ENCODE measurements at regions not wholly inside any gene's neighbourhood (a gene's known extent, or its start where the extent isn't known, plus 50 kb on each side); places are given as distances from the start of the nearest gene placed in this dataset.

GRCh38 chr12:94815450-94815849 is 165.1 kb upstream of the TMCC3 start:
- DNase-seq (ENCODE audit: low spot score) = no peak

- DNase-seq (ENCODE audit: low spot score) = no peak
These were observed 163.0 kb upstream of the TMCC3 start for GRCh38 chr12:94813314-94813713.

- no peak for DNase-seq (ENCODE audit: low spot score)
These were observed 162.0 kb upstream of the TMCC3 start for GRCh38 chr12:94812345-94812744.

GRCh38 chr12:94811611-94812010 is 161.3 kb upstream of the TMCC3 start:
- no peak for DNase-seq (ENCODE audit: low spot score)

- no peak for DNase-seq (ENCODE audit: low spot score)
These were observed 157.6 kb upstream of the TMCC3 start for GRCh38 chr12:94807951-94808350.

GRCh38 chr12:94806617-94807016 is 156.3 kb upstream of the TMCC3 start:
- no peak for DNase-seq (ENCODE audit: low spot score)

- DNase-seq (ENCODE audit: low spot score) = peak; percentile 92
These were observed 155.6 kb upstream of the TMCC3 start for GRCh38 chr12:94805749-94806529.

GRCh38 chr12:94803939-94804338 is 153.6 kb upstream of the TMCC3 start:
- no peak for DNase-seq (ENCODE audit: low spot score)

- no peak for DNase-seq (ENCODE audit: low spot score)
These were observed 152.4 kb upstream of the TMCC3 start for GRCh38 chr12:94802796-94803195.

- no peak for DNase-seq (ENCODE audit: low spot score)
These were observed 151.4 kb upstream of the TMCC3 start for GRCh38 chr12:94801745-94802144.

GRCh38 chr12:94799136-94799535 is 148.8 kb upstream of the TMCC3 start:
- DNase-seq (ENCODE audit: low spot score) = no peak

- no peak for DNase-seq (ENCODE audit: low spot score)
These were observed 147.8 kb upstream of the TMCC3 start for GRCh38 chr12:94798113-94798512.

- peak; percentile 69 for DNase-seq (ENCODE audit: low spot score)
These were observed 145.2 kb upstream of the TMCC3 start for GRCh38 chr12:94795520-94795919.

GRCh38 chr12:94795044-94795443 is 144.7 kb upstream of the TMCC3 start:
- DNase-seq (ENCODE audit: low spot score) = no peak

GRCh38 chr12:94793191-94793595 is 142.8 kb upstream of the TMCC3 start:
- DNase-seq (ENCODE audit: low spot score) = no peak

- no peak for DNase-seq (ENCODE audit: low spot score)
These were observed 142.3 kb upstream of the TMCC3 start for GRCh38 chr12:94792693-94793092.

- no peak for DNase-seq (ENCODE audit: low spot score)
These were observed 141.6 kb upstream of the TMCC3 start for GRCh38 chr12:94791933-94792332.

- DNase-seq (ENCODE audit: low spot score) = no peak
These were observed 140.5 kb upstream of the TMCC3 start for GRCh38 chr12:94790825-94791224.

GRCh38 chr12:94790370-94790769 is 140.0 kb upstream of the TMCC3 start:
- DNase-seq (ENCODE audit: low spot score) = no peak

GRCh38 chr12:94789510-94790225 is 139.3 kb upstream of the TMCC3 start:
- DNase-seq (ENCODE audit: low spot score) = no peak

- DNase-seq (ENCODE audit: low spot score) = no peak
These were observed 137.9 kb upstream of the TMCC3 start for GRCh38 chr12:94788298-94788697.

- DNase-seq (ENCODE audit: low spot score) = no peak
These were observed 136.5 kb upstream of the TMCC3 start for GRCh38 chr12:94786906-94787305.

GRCh38 chr12:94783862-94784261 is 133.5 kb upstream of the TMCC3 start:
- no peak for DNase-seq (ENCODE audit: low spot score)

- no peak for DNase-seq (ENCODE audit: low spot score)
These were observed 133.0 kb upstream of the TMCC3 start for GRCh38 chr12:94783343-94783742.
